Suprapubic skin (tissue), 4 donors: ENCODE measurements at regions not wholly inside any gene's neighbourhood (a gene's known extent, or its start where the extent isn't known, plus 50 kb on each side); places are given as distances from the start of the nearest gene placed in this dataset.

Source experiments
- DNase-seq, 2 donors: peaks; one replicate each; pipeline ENCODE4 v3.0.0-alpha.2; 2019; ENCODE audit warnings: low spot score in 2 of 2
- H3K27ac ChIP-seq: fragments of 200-600 bp; sonication (generic); one replicate; pipeline ENCODE4 v1.5.1; 2019
- H3K27me3 ChIP-seq: fragments of 200-600 bp; sonication (generic); one replicate; pipeline ENCODE4 v1.5.1; 2019
- H3K36me3 ChIP-seq: fragments of 200-600 bp; sonication (generic); one replicate; pipeline ENCODE4 v1.5.1; 2019
- H3K4me1 ChIP-seq: fragments of 200-600 bp; sonication (generic); one replicate; pipeline ENCODE4 v1.5.1; 2019
- H3K4me3 ChIP-seq: fragments of 200-600 bp; sonication (generic); one replicate; pipeline ENCODE4 v1.5.1; 2019; ENCODE audit warnings: mild to moderate bottlenecking
- H3K9me3 ChIP-seq: fragments of 200-600 bp; sonication (generic); one replicate; pipeline ENCODE4 v1.5.1; 2019
- EP300 ChIP-seq: sonication (generic); formaldehyde crosslinking; IDR thresholded peaks from one replicate; pipeline ENCODE4 v1.6.1; 2017; ENCODE audit warnings: antibody characterized with exemption
- POLR2A ChIP-seq, 2 donors: fragments of 450-650 bp; IDR thresholded peaks; one replicate each; pipeline ENCODE4 v1.6.1; 2017; ENCODE audit warnings: antibody characterized with exemption in 2 of 2, mild to moderate bottlenecking in 2 of 2, moderate library complexity in 2 of 2
- POLR2AphosphoS5 ChIP-seq, 3 donors: sonication (generic); formaldehyde crosslinking; IDR thresholded peaks; one replicate each; pipeline ENCODE4 v1.6.1; 2017; ENCODE audit warnings: antibody characterized with exemption in 3 of 3
- WGBS: methylation state at CpG from one replicate; pipeline ENCODE4 v1.1.5; 2018; 5-methylcytosine and 5-hydroxymethylcytosine counted together
- TF ChIP-seq, protein P1 (sequence below), 2 donors: fragments of 200-600 bp in 1 of 2; fragments of 450-650 bp in 1 of 2; sonication (generic) in 1 of 2; IDR thresholded peaks; one replicate each; pipeline ENCODE4 v1.5.1; 2016 to 2019; ENCODE audit warnings: antibody characterized with exemption in 2 of 2, mild to moderate bottlenecking in 1 of 2, moderate library complexity in 1 of 2

DNA sequence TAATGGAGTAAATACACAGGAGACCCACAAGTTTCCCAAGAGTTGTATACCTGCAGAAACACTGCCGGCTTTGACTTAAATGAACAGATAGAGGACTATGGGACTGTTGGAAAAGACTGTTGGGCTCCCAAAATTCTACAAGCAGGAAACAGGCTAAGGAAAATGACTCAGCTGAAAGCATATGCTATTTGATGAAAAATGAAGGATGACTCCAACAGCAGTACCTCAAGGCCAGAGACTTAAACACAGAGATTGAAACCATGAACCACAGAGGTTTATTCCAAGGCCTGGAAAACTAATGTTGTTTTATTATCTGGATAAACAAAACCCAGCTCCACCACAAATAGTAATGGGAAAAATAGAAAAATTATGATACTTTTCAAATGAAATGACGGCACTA, 187.7 kb downstream of the TNFSF18 start:
- Histone ChIP-seq H3K9me3 (no peaks in the 10 kb centered on the region), H3K27me3 (no peaks in the 10 kb centered on the region), H3K4me1 (no peaks in the 10 kb centered on the region), H3K4me3 (no peak overlapping the region), H3K36me3 (no peaks in the 10 kb centered on the region), H3K27ac (no peak overlapping the region)
- 92% methylated on average over 2 of the region's 2 CpGs for WGBS
- DNase-seq: no peak
- no peak for TF ChIP-seq POLR2AphosphoS5 (IDR thresholded peaks at IDR 0.05)
- TF ChIP-seq POLR2A (IDR thresholded peaks at IDR 0.05): no peak
- TF ChIP-seq, protein P1, sequence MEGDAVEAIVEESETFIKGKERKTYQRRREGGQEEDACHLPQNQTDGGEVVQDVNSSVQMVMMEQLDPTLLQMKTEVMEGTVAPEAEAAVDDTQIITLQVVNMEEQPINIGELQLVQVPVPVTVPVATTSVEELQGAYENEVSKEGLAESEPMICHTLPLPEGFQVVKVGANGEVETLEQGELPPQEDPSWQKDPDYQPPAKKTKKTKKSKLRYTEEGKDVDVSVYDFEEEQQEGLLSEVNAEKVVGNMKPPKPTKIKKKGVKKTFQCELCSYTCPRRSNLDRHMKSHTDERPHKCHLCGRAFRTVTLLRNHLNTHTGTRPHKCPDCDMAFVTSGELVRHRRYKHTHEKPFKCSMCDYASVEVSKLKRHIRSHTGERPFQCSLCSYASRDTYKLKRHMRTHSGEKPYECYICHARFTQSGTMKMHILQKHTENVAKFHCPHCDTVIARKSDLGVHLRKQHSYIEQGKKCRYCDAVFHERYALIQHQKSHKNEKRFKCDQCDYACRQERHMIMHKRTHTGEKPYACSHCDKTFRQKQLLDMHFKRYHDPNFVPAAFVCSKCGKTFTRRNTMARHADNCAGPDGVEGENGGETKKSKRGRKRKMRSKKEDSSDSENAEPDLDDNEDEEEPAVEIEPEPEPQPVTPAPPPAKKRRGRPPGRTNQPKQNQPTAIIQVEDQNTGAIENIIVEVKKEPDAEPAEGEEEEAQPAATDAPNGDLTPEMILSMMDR (IDR thresholded peaks at IDR 0.05): no peak
- no peak for TF ChIP-seq EP300

DNA sequence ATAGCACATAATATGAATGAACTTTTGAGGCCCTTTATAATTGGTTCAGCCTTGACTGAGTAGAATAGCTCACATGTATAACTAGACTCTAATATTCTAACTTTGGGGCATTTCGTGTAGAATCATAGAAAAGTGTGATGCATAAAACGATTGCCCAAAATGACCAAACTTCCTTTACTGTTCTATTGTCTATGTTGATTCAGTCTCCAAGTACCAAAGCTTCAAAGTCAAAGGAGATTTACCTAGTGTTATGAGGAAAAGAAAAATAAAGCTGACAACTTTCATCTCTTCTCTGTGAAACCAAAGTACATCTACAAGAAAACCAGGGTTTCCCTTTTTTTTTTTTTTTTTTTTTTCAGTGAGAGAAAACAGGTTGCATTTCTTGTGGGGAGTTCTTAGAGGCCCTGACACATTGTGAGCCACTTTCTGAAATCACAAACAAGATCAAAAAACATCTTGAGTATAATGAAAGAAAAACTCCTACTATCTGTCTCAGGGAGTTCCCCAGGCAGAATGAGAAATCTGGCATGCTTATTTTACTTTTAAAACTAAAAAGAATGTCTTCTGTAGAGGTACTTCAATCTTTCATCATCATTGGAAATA, 183.4 kb downstream of the TNFSF18 start:
- H3K27me3 ChIP-seq: no peaks in the 10 kb centered on the region
- 87% methylated on average over 2 of the region's 2 CpGs for WGBS
- H3K4me1 ChIP-seq: no peaks in the 10 kb centered on the region
- H3K9me3 ChIP-seq: no peaks in the 10 kb centered on the region
- TF ChIP-seq POLR2A (IDR thresholded peaks at IDR 0.05) (no peak), POLR2AphosphoS5 (IDR thresholded peaks at IDR 0.05) (no peak), EP300 (no peak)
- TF ChIP-seq, protein P1 (IDR thresholded peaks at IDR 0.05): no peak
- H3K36me3 ChIP-seq: no peaks in the 10 kb centered on the region
- no peak overlapping the region for H3K27ac ChIP-seq
- H3K4me3 ChIP-seq: no peak overlapping the region
- no peak for DNase-seq

DNA sequence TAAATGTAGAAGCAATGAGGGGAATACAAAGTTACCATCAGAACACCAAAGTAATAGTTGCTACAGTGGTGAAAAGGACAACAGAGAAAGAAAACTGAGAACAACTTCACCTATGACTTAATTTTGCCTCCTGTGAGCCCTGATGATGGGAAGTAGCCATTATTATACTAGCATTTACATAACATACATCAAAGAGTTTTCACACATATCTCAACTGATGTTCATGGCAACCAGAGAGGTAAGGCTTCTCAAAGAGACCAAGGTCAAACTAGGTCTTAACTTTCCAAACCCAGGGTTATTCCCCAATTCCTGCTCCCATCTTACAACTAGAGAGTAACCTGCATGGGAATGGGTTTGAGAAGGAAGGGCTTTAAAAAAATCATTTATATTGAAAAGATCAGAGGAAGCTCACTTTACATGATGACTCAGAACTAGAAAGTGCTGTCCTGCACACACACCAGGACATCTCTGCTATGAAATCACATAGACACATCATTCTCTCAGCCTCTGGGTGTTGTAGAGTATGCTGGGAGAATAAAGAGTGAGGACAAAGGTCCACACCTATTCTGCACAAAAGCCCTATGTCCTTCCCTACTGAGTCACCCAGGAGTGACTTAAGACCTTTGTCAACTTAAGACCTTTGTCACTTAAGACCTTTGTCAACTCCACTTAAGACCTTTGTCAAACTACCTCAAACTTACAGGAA, 179.7 kb downstream of the TNFSF18 start:
- TF ChIP-seq, protein P1 (IDR thresholded peaks at IDR 0.05): no peak
- TF ChIP-seq POLR2AphosphoS5 (IDR thresholded peaks at IDR 0.05): no peak
- TF ChIP-seq EP300: no peak
- TF ChIP-seq POLR2A (IDR thresholded peaks at IDR 0.05): no peak
- Histone ChIP-seq H3K9me3 (no peaks in the 10 kb centered on the region), H3K36me3 (no peaks in the 10 kb centered on the region), H3K4me1 (no peaks in the 10 kb centered on the region), H3K27me3 (no peaks in the 10 kb centered on the region), H3K4me3 (no peak overlapping the region), H3K27ac (no peak overlapping the region)
- no peak for DNase-seq

DNA sequence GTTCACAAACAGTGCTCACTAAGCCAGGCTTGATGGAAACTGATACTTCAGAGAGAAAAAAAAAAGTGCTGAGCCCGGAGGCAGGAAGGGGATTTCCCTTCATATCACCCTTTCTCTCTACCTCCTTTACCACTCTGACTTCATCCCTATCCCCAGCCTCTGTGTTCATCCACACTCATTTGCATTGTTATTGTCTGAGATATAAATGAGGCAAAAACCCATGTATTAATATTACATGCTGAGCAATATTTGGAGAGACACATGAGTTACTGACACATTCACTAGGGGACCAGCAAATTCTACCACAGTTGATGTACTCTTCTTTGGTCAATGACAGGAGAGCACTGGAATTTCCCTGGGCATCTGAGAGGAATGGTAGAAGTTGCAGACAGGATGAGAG, 175.8 kb downstream of the TNFSF18 start:
- no peaks in the 10 kb centered on the region for H3K4me1 ChIP-seq
- H3K9me3 ChIP-seq: no peaks in the 10 kb centered on the region
- 35% methylated on average over 1 of the region's 1 CpG for WGBS
- no peak overlapping the region for H3K27ac ChIP-seq
- TF ChIP-seq POLR2A (IDR thresholded peaks at IDR 0.05): no peak
- no peak for TF ChIP-seq EP300
- no peak for TF ChIP-seq POLR2AphosphoS5 (IDR thresholded peaks at IDR 0.05)
- TF ChIP-seq, protein P1 (IDR thresholded peaks at IDR 0.05): no peak
- no peak overlapping the region for H3K4me3 ChIP-seq
- no peak for DNase-seq
- no peaks in the 10 kb centered on the region for H3K36me3 ChIP-seq
- no peaks in the 10 kb centered on the region for H3K27me3 ChIP-seq

DNA sequence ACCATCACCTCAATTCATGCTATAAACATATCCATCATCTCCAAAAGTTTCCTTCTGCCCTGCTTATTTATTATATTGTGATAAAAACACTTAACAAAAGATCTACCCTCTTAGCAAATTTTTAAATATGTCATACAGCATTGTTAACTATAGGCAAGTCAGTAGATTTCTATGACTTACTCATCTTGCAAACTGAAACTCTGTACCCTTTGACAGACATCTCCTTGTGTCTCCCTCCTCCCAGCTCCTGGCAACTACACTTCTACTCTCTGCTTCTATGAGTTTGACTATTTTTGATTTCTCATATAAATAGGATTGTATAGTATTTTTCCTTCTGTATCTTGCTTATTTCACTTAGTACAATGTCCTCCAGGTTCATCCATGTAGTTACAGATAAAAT, 174.8 kb downstream of the TNFSF18 start:
- H3K4me3 ChIP-seq: no peak overlapping the region
- DNase-seq: no peak
- no peak overlapping the region for H3K27ac ChIP-seq
- H3K4me1 ChIP-seq: no peaks in the 10 kb centered on the region
- no peaks in the 10 kb centered on the region for H3K9me3 ChIP-seq
- no peaks in the 10 kb centered on the region for H3K27me3 ChIP-seq
- TF ChIP-seq POLR2A (IDR thresholded peaks at IDR 0.05) (no peak), EP300 (no peak), POLR2AphosphoS5 (IDR thresholded peaks at IDR 0.05) (no peak)
- TF ChIP-seq, protein P1 (IDR thresholded peaks at IDR 0.05): no peak
- H3K36me3 ChIP-seq: no peaks in the 10 kb centered on the region
